ENCODE measurements at regions not wholly inside any gene's neighbourhood (a gene's known extent, or its start where the extent isn't known, plus 50 kb on each side); places are given as distances from the start of the nearest gene placed in this dataset.

DNA sequence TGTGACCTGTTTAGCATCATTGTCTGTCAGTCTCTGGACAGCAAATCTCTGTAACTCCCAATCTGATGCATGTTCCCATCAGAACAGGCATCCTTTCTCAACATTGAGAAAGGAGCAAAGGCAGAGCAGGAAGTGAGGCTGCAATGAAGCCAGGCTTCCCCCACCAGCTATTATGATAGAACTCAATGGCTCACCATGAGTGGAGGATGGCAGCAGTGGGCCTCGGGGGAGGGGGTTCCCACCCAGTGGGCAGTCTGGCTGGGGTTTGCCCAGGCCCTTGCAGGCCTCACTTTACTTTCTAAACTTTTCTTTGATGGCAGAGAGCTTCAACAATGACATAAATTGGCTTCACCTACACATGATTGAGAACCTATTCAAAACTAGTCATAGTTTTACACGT, 240.6 kb upstream of the CXCR4 start:
- no peak overlapping the region for H3K9ac ChIP-seq (ENCODE audit: insufficient read depth, low read length)
- H3K4me3 ChIP-seq (replicated peaks in 1 of 4; ENCODE audit: control extremely low read depth in 1 of 4, insufficient read depth in 1 of 4, low read depth in 3 of 4, low read length in 4 of 4): no peak overlapping the region
- H3K79me2 ChIP-seq (ENCODE audit: control insufficient read depth, insufficient read depth, low read length): no peaks in the 10 kb centered on the region
- H3K36me3 ChIP-seq (ENCODE audit: control insufficient read depth, insufficient read depth, low read length): no peaks in the 10 kb centered on the region
- H2AFZ ChIP-seq (ENCODE audit: low read length): no peak overlapping the region
- no peaks in the 10 kb centered on the region for H3K27me3 ChIP-seq (ENCODE audit: control insufficient read depth, insufficient read depth, low read length)
- no peak for DNase-seq (ENCODE audit: low read depth in 2 of 2)
- no peak overlapping the region for H3K27ac ChIP-seq (ENCODE audit: insufficient read depth, low read length)
- no peaks in the 10 kb centered on the region for H3K4me1 ChIP-seq (ENCODE audit: control insufficient read depth, extremely low read depth, insufficient read depth, low read length)
- no peak overlapping the region for H3K4me2 ChIP-seq (ENCODE audit: extremely low read depth, insufficient read depth, low read length)
- no peaks in the 10 kb centered on the region for H4K20me1 ChIP-seq (ENCODE audit: control insufficient read depth, extremely low read depth, insufficient read depth, low read length)
- TF ChIP-seq, protein P1, sequence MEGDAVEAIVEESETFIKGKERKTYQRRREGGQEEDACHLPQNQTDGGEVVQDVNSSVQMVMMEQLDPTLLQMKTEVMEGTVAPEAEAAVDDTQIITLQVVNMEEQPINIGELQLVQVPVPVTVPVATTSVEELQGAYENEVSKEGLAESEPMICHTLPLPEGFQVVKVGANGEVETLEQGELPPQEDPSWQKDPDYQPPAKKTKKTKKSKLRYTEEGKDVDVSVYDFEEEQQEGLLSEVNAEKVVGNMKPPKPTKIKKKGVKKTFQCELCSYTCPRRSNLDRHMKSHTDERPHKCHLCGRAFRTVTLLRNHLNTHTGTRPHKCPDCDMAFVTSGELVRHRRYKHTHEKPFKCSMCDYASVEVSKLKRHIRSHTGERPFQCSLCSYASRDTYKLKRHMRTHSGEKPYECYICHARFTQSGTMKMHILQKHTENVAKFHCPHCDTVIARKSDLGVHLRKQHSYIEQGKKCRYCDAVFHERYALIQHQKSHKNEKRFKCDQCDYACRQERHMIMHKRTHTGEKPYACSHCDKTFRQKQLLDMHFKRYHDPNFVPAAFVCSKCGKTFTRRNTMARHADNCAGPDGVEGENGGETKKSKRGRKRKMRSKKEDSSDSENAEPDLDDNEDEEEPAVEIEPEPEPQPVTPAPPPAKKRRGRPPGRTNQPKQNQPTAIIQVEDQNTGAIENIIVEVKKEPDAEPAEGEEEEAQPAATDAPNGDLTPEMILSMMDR (conservative IDR thresholded peaks at IDR 0.05 in 1 of 2, IDR thresholded peaks at IDR 0.05 in 1 of 2; ENCODE audit: low read depth in 1 of 2, low read length in 2 of 2): no peak
- no peak for TF ChIP-seq EZH2 (IDR thresholded peaks at IDR 0.05; ENCODE audit: low read length, missing control alignments)
- H3K9me3 ChIP-seq (ENCODE audit: control insufficient read depth, insufficient read depth, low read depth, low read length): no peaks in the 10 kb centered on the region

DNA sequence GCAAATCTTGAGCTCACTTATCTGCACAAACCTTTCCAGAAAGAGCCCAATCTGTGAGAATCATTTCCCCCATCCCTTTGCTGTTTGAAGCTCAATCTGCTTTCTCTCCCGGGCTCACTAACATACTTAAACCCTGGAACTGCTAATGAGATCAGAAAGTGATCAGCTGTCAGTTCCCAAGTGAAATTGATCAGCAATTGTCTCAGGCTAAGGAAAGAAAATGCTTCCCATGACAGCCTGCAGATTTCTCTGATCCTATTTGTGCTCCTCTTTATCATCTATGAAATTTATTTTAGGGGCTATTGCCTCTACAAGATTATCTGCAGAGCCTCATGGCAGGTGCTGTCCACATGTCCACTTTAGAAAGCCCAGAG, 239.0 kb upstream of the CXCR4 start:
- Histone ChIP-seq H2AFZ (ENCODE audit: low read length) (no peak overlapping the region), H3K27me3 (ENCODE audit: control insufficient read depth, insufficient read depth, low read length) (no peaks in the 10 kb centered on the region), H3K4me2 (ENCODE audit: extremely low read depth, insufficient read depth, low read length) (no peak overlapping the region), H3K79me2 (ENCODE audit: control insufficient read depth, insufficient read depth, low read length) (no peaks in the 10 kb centered on the region), H4K20me1 (ENCODE audit: control insufficient read depth, extremely low read depth, insufficient read depth, low read length) (no peaks in the 10 kb centered on the region), H3K27ac (ENCODE audit: insufficient read depth, low read length) (no peak overlapping the region), H3K36me3 (ENCODE audit: control insufficient read depth, insufficient read depth, low read length) (no peaks in the 10 kb centered on the region), H3K4me1 (ENCODE audit: control insufficient read depth, extremely low read depth, insufficient read depth, low read length) (no peaks in the 10 kb centered on the region), H3K9me3 (ENCODE audit: control insufficient read depth, insufficient read depth, low read depth, low read length) (no peaks in the 10 kb centered on the region), H3K9ac (ENCODE audit: insufficient read depth, low read length) (no peak overlapping the region), H3K4me3 (replicated peaks in 1 of 4; ENCODE audit: control extremely low read depth in 1 of 4, insufficient read depth in 1 of 4, low read depth in 3 of 4, low read length in 4 of 4) (no peak overlapping the region)
- DNase-seq (ENCODE audit: low read depth in 2 of 2): no peak
- TF ChIP-seq, protein P1 (conservative IDR thresholded peaks at IDR 0.05 in 1 of 2, IDR thresholded peaks at IDR 0.05 in 1 of 2; ENCODE audit: low read depth in 1 of 2, low read length in 2 of 2): no peak
- TF ChIP-seq EZH2 (IDR thresholded peaks at IDR 0.05; ENCODE audit: low read length, missing control alignments): no peak

DNA sequence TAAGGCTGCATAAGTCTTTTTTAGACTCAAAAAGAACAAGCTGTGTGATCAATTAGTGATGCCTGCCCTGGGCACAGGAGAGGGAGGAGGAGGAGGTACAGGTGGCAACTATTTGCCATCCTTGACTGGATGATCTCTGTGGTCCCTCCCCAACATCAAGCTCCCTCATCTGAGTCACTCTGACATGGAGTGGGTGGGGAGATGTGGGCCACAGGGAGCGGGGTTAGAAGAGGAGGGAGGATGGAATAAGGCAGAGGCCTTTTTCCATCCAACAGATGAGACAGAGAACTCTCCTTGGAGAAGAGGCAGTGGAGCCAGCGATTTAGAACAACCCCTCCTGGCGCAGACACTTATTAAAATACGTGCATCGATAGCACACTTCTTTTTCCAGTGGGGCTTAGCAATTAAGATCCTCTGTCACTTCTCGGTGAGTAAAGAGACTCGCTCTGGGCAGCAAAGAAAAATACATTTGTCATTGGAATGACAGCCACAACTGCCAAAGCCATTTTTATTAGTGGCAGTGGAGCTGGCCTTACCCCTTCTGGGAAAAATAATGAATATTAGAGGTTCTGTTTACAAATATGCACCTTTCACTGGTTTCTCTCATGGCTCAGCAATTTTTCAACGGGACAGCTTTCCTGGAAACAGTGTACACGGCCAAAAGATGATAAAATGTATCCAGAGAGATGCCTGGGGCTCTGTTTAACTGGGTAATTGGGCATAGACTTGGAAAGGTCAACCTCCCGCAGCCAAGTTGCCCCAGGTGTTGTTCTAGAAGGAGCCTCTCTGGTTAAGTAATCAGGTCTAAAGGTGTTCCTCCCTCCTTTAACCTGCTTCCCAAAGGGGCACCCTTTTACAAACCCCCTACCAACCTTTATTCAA, 238.4 kb upstream of the CXCR4 start:
- DNase-seq (ENCODE audit: low read depth in 2 of 2): no peak
- no peaks in the 10 kb centered on the region for H4K20me1 ChIP-seq (ENCODE audit: control insufficient read depth, extremely low read depth, insufficient read depth, low read length)
- no peak for TF ChIP-seq EZH2 (IDR thresholded peaks at IDR 0.05; ENCODE audit: low read length, missing control alignments)
- TF ChIP-seq, protein P1 (conservative IDR thresholded peaks at IDR 0.05 in 1 of 2, IDR thresholded peaks at IDR 0.05 in 1 of 2; ENCODE audit: low read depth in 1 of 2, low read length in 2 of 2): no peak
- H3K9ac ChIP-seq (ENCODE audit: insufficient read depth, low read length): no peak overlapping the region
- H3K4me2 ChIP-seq (ENCODE audit: extremely low read depth, insufficient read depth, low read length): no peak overlapping the region
- H3K9me3 ChIP-seq (ENCODE audit: control insufficient read depth, insufficient read depth, low read depth, low read length): no peaks in the 10 kb centered on the region
- no peaks in the 10 kb centered on the region for H3K27me3 ChIP-seq (ENCODE audit: control insufficient read depth, insufficient read depth, low read length)
- no peak overlapping the region for H2AFZ ChIP-seq (ENCODE audit: low read length)
- no peaks in the 10 kb centered on the region for H3K36me3 ChIP-seq (ENCODE audit: control insufficient read depth, insufficient read depth, low read length)
- H3K4me3 ChIP-seq (replicated peaks in 1 of 4; ENCODE audit: control extremely low read depth in 1 of 4, insufficient read depth in 1 of 4, low read depth in 3 of 4, low read length in 4 of 4): no peak overlapping the region
- no peak overlapping the region for H3K27ac ChIP-seq (ENCODE audit: insufficient read depth, low read length)
- no peaks in the 10 kb centered on the region for H3K4me1 ChIP-seq (ENCODE audit: control insufficient read depth, extremely low read depth, insufficient read depth, low read length)
- no peaks in the 10 kb centered on the region for H3K79me2 ChIP-seq (ENCODE audit: control insufficient read depth, insufficient read depth, low read length)
